Small intestine (tissue), 7 donors: ENCODE measurements at regions not wholly inside any gene's neighbourhood (a gene's known extent, or its start where the extent isn't known, plus 50 kb on each side); places are given as distances from the start of the nearest gene placed in this dataset.

ENCODE experiments used
- DNase-seq, 2 donors: peaks; one replicate each; pipeline versions ENCODE4 v3.0.0 to v3.0.0-alpha.2; 2013
- FAIRE-seq: peaks from 2 replicates; lab custom pipeline; 2012; peaks lifted over from hg19 to GRCh38; lab: Jason Lieb, UNC
- H3K27ac ChIP-seq, 3 donors: one replicate each; pipeline ENCODE4 v1.5.1; 2013; ENCODE audit warnings: low read length in 2 of 3, mild to moderate bottlenecking in 2 of 3, control low read depth in 1 of 3, inconsistent platforms in 1 of 3, low read depth in 1 of 3, moderate library complexity in 1 of 3
- H3K27me3 ChIP-seq, 3 donors: one replicate each; pipeline ENCODE4 v1.6.1; 2013; ENCODE audit warnings: low read length in 3 of 3, inconsistent platforms in 1 of 3; ENCODE audit not compliant: control insufficient read depth in 3 of 3, insufficient read depth in 3 of 3
- H3K36me3 ChIP-seq, 3 donors: one replicate each; pipeline ENCODE4 v1.6.1; 2013; ENCODE audit warnings: low read length in 3 of 3, inconsistent platforms in 1 of 3, low read depth in 1 of 3, mild to moderate bottlenecking in 1 of 3, moderate library complexity in 1 of 3; ENCODE audit not compliant: control insufficient read depth in 3 of 3, insufficient read depth in 2 of 3
- H3K4me1 ChIP-seq, 3 donors: one replicate each; pipeline ENCODE4 v1.6.1; 2013; ENCODE audit warnings: low read length in 2 of 3, inconsistent platforms in 1 of 3, low read depth in 1 of 3, mild to moderate bottlenecking in 1 of 3, moderate library complexity in 1 of 3; ENCODE audit not compliant: control insufficient read depth in 3 of 3, insufficient read depth in 2 of 3
- H3K4me3 ChIP-seq, 3 donors: one replicate each; pipeline ENCODE4 v1.5.1; 2013; ENCODE audit warnings: low read length in 3 of 3, control low read depth in 1 of 3, inconsistent platforms in 1 of 3, low read depth in 1 of 3, mild to moderate bottlenecking in 1 of 3, moderate library complexity in 1 of 3
- H3K9me3 ChIP-seq, 2 donors: one replicate each; pipeline ENCODE4 v1.6.1; 2013; ENCODE audit warnings: low read depth in 1 of 2, low read length in 1 of 2; ENCODE audit not compliant: control insufficient read depth in 2 of 2, insufficient read depth in 1 of 2
- WGBS, 3 donors: extraction: QIAGEN DNeasy Blood & Tissue Kit; methylation state at CpG; one replicate each; pipeline ENCODE4 v1.1.7; 2013; 5-methylcytosine and 5-hydroxymethylcytosine counted together
- donor health status: healthy with polysubstance abuse.
- donor health status: control.
- donor health status: control.
- donor health status: Bipolar disorder and iron deficiency.
- donor health status: healthy.

DNA sequence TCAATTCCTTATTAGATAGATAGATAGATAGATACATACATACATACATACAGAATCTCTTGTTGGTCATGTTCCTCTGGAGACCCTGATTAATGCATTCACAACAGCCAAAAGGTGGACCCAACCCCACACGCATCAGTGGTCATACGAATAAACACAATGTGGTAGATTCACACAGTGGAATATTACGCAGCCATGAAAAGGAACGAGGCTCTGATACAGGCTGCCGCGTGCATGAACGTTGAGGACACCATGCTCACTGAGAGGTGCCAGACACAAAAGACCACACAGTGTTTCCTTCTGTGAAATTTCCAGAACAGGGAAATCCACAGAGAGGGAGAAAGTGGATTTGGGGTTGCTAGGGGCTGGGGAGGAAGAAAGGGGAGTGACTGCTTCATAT lies 136.7 kb downstream of the CRLF2 start:
- Histone ChIP-seq H3K27ac (no peak overlapping the region), H3K4me1 (no peaks in the 10 kb centered on the region), H3K27me3 (no peaks in the 10 kb centered on the region), H3K9me3 (peaks cover 0 to 12% of the 10 kb centered on the region in 2 donors), H3K36me3 (no peaks in the 10 kb centered on the region), H3K4me3 (no peak overlapping the region)
- FAIRE-seq (no peak), DNase-seq (no peak)
- WGBS, 3 donors, result 94 to 96% (median 95%) methylated on average over 7 of the region's 7 CpGs

DNA sequence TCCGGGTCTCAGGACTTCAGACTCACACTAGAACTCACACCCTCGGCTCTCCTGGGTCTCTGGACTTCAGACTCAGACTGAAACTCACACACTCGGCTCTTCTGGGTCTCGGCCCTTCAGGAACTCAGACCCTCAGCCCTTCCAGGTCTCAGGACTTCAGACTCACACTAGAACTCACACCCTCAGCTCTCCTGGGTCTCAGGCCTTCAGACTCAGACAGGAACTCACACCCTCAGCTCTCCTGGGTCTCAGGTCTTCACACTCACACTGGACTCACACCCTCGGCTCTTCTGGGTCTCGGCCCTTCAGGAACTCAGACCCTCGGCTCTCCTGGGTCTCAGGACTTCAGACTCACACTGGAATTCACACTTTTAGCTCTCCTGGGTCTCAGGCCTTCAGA lies 137.3 kb downstream of the CRLF2 start:
- no peak for FAIRE-seq
- no peak for DNase-seq
- Histone ChIP-seq H3K4me1 (no peaks in the 10 kb centered on the region), H3K9me3 (peaks cover 0 to 12% of the 10 kb centered on the region in 2 donors), H3K4me3 (no peak overlapping the region), H3K36me3 (no peaks in the 10 kb centered on the region), H3K27ac (no peak overlapping the region), H3K27me3 (no peaks in the 10 kb centered on the region)
- WGBS, 3 donors, result 72 to 78% (median 75%) methylated on average over 7 of the region's 7 CpGs

DNA sequence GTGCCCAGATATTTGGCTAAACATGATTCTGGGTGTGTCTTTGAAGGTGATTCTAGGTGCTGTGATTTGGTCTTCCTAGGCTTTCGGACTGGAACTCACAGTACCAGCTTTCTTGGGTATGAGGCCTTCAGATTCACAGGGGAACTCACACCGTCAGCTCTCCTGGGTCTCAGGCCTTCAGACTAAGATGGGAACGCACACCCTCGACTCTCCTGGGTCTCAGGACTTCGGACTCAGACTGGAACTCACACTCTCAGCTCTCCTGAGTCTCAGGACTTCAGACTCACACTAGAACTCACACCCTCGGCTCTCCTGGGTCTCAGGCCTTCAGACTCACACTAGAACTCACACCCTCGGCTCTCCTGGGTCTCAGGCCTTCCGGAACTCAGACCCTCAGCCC lies 137.7 kb downstream of the CRLF2 start:
- Histone ChIP-seq H3K4me1 (no peaks in the 10 kb centered on the region), H3K27ac (no peak overlapping the region), H3K27me3 (no peaks in the 10 kb centered on the region), H3K36me3 (no peaks in the 10 kb centered on the region), H3K9me3 (peaks cover 0 to 12% of the 10 kb centered on the region in 2 donors), H3K4me3 (no peak overlapping the region)
- 27 to 81% (median 51%) methylated on average over 8 of the region's 8 CpGs for WGBS, 3 donors
- DNase-seq, result no peak
- no peak for FAIRE-seq

DNA sequence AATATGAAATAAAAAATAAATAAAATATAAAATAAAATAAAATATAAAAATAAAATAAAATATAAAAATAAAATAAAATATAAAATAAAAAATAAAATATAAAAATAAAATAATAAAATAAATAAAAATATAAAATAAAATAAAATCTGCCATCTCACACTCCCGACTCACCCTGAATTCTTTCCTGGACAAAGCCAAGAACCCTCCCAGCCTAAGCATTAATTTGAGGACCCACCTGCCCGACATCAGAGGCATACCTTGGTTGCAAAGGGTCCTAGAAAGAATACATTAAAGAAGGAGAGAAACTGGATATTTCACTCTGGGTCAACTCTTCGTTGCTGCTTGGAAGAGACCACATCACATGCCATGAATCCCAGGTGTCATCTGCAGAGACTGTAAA lies 138.3 kb downstream of the CRLF2 start:
- Histone ChIP-seq H3K9me3 (peaks cover 0 to 12% of the 10 kb centered on the region in 2 donors), H3K36me3 (no peaks in the 10 kb centered on the region), H3K4me3 (no peak overlapping the region), H3K27ac (no peak overlapping the region), H3K27me3 (no peaks in the 10 kb centered on the region), H3K4me1 (no peaks in the 10 kb centered on the region)
- FAIRE-seq (no peak), DNase-seq (no peak)
- 83 to 90% (median 83%) methylated on average over 3 of the region's 3 CpGs for WGBS, 3 donors

DNA sequence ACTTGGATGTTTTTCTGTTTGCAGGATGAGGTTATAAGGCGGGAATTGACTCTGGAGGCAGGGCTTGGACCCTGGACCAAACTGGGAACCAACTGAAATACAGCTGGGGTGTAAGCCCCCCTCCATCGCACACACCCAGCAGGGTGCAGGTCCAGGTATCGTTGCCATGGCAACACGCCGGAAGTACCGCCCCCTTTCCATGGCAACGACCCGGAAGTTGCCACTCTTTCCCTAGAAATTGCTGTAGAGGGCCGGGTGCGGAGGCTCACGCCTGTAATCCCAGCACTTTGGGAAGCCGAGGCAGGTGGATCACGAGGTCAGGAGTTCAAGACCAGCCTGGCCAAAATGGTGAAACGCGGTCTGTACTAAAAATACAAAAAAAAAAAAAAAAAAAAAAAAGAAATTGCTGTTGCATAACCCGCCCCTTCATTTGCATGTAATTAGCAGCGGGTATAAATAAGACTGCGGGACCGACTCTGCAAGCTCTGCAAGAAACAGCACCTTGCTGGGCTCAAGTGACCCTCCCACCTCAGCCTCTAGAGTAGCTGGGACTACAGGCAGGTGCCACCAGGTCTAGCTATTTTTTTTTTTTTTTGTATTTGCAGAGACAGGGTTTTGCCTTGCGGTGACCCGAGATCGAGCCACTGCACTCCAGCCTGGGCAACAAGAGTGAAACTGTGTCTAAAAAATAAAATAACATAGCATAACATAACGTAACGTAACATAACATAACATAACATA lies 139.6 kb downstream of the CRLF2 start:
- 79 to 88% (median 83%) methylated on average over 22 to 24 of the region's 24 CpGs for WGBS, 3 donors
- Histone ChIP-seq H3K36me3 (no peaks in the 10 kb centered on the region), H3K4me1 (no peaks in the 10 kb centered on the region), H3K27ac (no peak overlapping the region), H3K9me3 (peaks cover 0 to 12% of the 10 kb centered on the region in 2 donors), H3K4me3 (no peak overlapping the region), H3K27me3 (no peaks in the 10 kb centered on the region)
- DNase-seq, result no peak
- FAIRE-seq, result no peak

DNA sequence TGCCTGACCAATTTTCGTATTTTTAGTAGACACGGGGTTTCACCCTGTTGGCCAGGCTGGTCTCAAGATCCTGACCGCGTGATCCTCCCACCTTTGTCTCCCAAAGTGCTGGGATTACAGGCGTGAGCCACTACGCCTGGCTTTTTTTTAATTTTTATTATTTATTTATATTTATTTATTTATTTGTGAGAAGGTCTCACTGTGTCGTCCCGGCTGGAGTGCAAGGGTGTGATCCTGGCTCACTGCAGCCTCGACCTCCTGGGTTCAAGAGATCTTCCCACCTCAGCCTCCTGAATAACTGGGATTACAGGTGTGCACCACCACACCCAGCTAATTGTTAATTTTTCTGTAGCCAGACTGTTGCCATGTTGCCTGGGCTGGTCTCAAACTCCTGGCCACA lies 141.1 kb downstream of the CRLF2 start:
- no peak for FAIRE-seq
- 88 to 93% (median 89%) methylated on average over 9 of the region's 9 CpGs for WGBS, 3 donors
- no peak for DNase-seq
- H3K27me3 ChIP-seq, result no peaks in the 10 kb centered on the region
- H3K4me3 ChIP-seq, result no peak overlapping the region
- no peak overlapping the region for H3K27ac ChIP-seq
- H3K4me1 ChIP-seq, result no peaks in the 10 kb centered on the region
- H3K9me3 ChIP-seq, result peaks cover 0 to 8% of the 10 kb centered on the region in 2 donors
- H3K36me3 ChIP-seq, result no peaks in the 10 kb centered on the region

DNA sequence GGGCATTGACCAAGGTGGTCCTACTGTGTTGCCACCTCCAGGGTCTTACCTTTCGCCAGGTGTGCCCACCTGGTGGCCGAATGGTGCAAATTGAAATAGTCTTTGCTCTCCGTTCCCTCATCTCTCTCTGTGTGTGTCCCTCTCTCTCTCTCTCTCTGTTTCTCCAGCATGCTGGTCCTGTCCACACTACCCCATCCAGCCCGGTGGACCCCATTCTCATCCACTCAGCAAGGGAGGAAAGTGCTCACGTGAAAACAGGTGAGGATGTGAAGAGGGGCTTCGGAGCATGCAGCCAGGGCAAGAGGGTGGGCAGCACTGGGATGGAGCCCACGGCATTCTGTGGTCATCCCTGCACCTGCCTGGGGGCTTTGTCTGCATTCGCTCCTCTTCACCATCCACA lies 150.1 kb downstream of the CRLF2 start:
- no peak overlapping the region for H3K27ac ChIP-seq
- no peak for DNase-seq
- H3K4me3 ChIP-seq, result no peak overlapping the region
- 70 to 77% (median 74%) methylated on average over 8 of the region's 8 CpGs for WGBS, 3 donors
- FAIRE-seq, result no peak
- H3K36me3 ChIP-seq, result no peaks in the 10 kb centered on the region
- no peaks in the 10 kb centered on the region for H3K4me1 ChIP-seq
- no peaks in the 10 kb centered on the region for H3K27me3 ChIP-seq
- H3K9me3 ChIP-seq, result peaks cover 0 to 20% of the 10 kb centered on the region in 2 donors

DNA sequence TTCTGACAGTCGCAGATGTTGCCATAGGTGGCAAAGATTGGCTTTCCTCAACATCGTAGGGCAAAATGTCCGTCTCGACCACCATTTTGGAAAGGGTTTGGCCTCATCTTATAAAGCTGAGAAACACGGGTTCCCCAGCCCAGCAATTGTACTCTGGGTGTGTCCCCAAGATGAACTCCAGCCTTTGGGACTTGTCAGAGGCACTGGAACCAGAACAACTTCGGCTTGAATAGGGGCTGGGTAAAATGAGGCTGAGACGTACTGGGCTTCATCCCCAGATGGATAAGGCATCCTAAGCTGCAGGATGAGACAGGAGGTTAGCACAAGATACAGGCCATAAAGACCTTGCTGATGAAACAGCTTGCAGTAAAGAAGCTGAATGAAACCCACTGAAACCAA lies 151.9 kb downstream of the CRLF2 start:
- Histone ChIP-seq H3K27ac (no peak overlapping the region), H3K4me3 (no peak overlapping the region), H3K36me3 (no peaks in the 10 kb centered on the region), H3K27me3 (no peaks in the 10 kb centered on the region), H3K4me1 (no peaks in the 10 kb centered on the region), H3K9me3 (peaks cover 0 to 25% of the 10 kb centered on the region in 2 donors)
- DNase-seq (no peak), FAIRE-seq (no peak)
- WGBS, 3 donors, result 81 to 89% (median 85%) methylated on average over 7 of the region's 7 CpGs
